Renal pelvis (tissue), 1 donor: ENCODE measurements at regions not wholly inside any gene's neighbourhood (a gene's known extent, or its start where the extent isn't known, plus 50 kb on each side); places are given as distances from the start of the nearest gene placed in this dataset.

Source experiments
- DNase-seq: peaks from one replicate; pipeline ENCODE4 v3.0.0-alpha.2; 2013

DNA sequence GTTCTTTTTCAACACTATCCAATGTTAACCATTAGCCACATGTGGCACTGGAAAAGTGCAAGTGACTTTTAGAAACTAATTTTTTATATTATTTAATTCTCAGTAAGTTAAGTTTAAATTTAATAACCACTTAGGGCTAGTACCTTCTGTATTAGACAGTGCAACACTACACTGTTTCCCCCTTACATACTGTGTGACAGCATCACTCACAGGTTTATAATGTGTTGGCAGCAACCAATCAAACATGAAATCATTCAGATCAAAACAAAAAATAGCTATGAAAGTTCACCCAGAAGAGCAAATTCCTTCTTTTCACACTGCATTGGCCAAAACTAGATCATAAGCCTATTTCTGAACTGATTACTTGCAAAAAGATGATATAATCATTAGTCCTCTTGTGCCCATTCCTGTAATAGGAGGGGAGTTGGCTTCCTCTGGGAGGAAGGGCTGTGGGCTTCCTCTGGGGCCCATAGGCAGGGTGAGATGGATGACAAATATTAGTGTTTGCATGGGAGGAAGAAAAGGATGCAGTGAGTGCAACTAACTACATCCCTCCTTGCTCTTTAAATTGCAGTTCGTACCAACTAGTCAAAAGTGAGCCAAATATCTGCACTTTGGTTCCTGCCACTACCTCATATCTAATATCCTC, 708.1 kb upstream of the RGMB start:
- DNase-seq = no peak

- DNase-seq = no peak
These were observed 706.6 kb upstream of the RGMB start for GRCh38 chr5:98066910-98067309.

DNA sequence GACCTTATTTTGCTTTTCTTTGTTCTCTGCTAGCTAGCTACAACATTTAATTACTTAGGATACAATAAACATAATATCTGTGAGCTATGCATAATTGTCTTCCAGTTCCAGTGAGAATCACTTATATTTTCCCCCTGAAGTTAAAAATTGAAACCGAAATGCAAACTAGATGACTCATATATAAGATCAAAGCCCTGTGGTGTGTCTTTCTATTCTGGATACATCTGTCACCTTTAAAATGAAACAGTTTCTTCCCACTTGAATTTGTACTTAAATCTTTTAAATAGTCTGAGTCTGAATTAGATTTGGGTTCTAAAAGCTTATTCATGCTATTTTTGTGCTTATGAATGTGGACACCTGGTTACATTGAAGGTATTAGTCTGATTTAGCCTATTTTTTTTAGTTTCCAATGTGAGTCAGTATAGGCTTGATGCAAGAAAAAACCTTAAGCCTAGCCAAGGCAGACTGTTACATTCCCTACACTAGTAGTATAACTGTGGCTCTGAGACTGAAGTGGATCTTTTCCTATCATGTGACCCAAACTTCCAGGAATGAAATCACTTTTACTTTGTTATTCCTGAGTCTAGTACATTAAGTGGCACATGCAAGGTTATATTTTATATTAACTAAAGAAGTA, 703.5 kb upstream of the RGMB start:
- no peak for DNase-seq

GRCh38 chr5:98072921-98073320, 700.5 kb upstream of the RGMB start:
- DNase-seq = no peak

GRCh38 chr5:98076501-98076900, 697.0 kb upstream of the RGMB start:
- no peak for DNase-seq

- DNase-seq = no peak
These were observed 687.9 kb upstream of the RGMB start for GRCh38 chr5:98085593-98085992.

DNA sequence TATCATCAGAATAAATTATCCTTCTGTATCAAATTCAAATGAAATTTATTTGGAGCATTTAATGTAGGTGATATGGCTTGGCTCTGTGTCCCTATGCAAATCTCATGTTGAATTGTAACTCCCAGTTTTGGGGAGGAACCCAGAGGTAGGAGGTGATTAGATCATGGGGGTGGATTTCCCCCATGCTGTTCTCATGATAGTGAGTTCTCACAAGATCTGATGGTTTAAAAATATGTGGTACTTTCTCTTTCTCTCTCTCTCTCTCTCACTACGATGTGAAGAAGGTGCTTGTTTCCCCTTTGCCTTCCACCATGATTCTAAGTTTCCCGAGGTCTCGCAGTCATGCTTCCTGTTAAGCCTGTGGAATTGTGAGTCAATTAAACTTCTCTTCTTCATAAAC, 678.4 kb upstream of the RGMB start:
- no peak for DNase-seq

GRCh38 chr5:98096155-98096554, 677.3 kb upstream of the RGMB start:
- no peak for DNase-seq

- DNase-seq = no peak
These were observed 673.9 kb upstream of the RGMB start for GRCh38 chr5:98099448-98100105.

- no peak for DNase-seq
These were observed 672.3 kb upstream of the RGMB start for GRCh38 chr5:98101131-98101530.

DNA sequence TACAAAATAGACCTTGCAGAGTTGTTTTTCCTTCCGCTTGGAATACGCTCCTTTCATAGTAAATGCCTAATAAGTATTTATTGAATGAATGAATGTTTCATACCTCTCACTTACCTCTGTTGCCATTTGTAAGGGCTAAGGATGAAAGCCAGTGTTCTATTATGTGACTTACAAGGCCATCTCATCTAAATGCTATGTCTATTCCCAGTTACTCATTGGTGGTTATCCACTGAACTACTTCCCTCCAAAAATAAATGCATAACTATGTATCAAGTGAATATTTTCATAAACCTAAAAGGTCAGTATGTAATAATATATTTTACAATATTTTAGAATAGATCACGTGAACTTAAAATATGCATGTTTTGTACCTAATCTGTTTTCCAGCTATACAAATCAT, 670.5 kb upstream of the RGMB start:
- no peak for DNase-seq

- DNase-seq = no peak
These were observed 669.7 kb upstream of the RGMB start for GRCh38 chr5:98103807-98104206.

DNA sequence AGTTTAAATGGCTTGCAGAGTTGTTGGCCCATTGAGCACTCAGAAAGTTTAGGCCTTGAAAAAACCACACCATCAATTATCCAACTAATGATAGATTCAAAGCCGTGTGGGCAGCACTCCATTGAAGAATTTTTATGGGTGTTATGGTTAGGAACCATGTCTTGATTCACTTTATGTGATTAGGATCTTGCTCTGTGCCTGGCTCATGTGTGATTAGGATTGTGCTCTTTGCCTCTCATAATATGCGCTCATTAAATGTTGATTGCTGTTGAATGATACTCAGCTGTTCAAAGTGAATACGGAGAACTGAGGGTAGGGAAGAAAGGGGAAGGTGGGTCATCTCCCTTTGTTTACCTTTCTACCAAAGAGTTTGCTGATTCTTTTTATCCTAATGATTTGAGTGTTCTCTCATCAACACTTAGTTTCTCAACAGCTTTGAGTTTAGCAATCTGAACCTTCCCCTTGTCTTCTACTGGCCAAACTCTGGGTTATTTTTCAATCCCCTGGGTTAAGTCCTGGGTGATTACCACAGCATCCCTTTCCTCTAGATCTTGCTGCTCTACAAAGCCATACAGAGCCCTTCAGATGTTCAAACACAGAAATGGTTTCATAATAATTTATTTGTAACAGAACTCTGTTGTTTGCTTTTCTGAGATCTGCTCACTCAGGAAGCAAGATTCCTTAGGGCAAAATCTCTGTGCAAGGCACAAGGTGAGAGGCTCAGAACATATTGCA, 668.8 kb upstream of the RGMB start:
- no peak for DNase-seq

GRCh38 chr5:98105681-98106080, 667.8 kb upstream of the RGMB start:
- no peak for DNase-seq

DNA sequence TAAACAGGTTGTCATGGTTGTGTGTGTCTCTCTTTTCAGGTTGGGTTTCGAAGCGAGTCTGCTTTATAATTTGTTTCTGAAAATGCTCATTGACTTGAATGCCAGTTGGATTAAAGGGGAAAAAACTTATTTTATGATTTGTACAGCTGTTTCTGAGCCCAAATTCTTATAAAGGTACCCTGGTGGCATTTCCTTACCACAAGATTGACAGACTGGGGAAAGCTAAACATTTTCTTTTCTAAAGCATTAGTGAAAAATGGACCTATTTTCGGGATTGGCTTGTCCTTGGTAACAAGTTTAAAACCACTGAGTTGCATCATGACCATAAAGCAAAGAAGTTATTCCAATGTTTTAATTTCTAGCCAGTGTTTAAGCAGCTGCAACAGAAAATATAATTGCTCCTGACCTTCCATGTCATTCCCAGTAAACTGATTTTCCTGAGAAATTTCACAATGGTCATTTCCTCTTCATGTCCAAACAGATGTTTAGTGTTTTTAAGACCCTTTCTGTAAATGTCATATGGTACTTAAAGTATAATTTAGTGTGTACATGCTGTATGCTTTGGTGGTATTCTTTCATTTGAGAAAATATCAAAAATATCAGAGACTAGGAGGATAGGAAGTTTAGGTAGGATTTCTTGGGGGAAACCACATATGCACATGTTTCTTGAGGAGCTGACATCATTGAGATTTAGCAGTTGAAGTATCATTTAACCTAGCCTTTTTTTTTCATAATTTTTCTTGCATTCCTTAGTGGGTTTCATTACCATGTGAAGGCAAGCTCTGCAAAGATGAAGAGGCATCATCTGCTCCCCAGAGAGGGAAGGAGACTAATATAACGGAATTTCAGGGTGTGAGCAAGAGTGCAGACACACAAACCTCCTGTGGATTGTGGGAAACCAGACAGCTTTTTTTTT, 667.1 kb upstream of the RGMB start:
- DNase-seq = no peak

DNA sequence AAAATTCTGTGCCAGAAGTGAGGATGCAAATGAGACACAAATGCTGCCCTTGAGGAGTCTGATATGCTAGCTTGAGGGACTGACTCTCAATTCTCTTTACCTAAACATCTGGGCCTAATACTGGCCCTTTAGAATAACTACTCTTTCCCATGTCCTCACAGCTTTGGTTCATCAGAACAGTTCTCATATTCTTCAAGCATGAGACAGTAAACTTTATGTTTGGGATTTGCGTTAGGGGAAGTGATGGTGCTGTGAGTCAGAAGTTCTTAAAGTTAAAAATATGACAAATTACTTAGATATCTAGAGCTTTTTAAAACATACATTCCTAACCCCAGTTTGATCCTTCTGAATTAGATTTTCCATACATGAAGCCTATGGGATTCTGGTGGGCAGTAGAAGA, 665.0 kb upstream of the RGMB start:
- no peak for DNase-seq

DNA sequence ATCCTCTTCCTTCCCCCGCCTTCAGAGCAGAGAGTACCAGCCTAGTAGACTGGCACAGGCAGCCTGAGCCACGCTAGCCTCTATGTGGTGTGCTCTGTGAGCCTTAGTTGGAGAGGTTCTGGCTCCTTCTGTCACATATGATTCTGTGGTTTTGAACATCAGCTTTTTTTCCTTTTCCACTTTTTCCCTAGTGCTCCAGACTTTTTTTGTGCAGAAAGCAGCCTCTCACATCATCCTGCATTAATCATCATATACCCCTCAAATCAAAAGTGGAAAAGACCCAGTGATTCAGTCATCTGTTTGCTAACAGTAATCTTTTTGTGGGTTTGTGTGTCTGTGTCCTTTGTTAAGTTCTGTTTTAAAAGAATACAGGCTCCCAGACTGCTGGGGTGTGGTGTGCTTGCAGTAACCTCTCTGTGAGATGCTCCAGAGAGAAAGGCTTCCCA, 663.9 kb upstream of the RGMB start:
- DNase-seq = no peak

DNA sequence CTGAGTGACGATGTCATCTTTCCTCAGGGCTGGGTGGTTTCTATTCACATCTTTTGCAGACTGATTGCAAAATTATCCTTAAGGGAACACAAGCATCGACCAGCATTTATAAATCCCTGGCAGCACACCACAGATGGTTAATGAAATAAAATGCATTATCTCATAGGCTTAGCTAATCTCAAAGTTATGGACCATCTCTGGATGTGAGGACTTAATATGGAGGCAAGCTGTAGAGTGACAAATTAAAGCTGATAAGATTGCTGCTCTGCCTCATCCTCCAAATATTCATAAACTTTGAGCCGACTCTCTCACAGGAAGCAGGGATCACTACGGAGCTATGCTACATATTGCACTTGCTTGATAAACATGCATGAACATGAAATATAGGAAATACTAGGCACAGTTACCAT, 663.2 kb upstream of the RGMB start:
- no peak for DNase-seq

GRCh38 chr5:98110791-98111190, 662.7 kb upstream of the RGMB start:
- no peak for DNase-seq

- DNase-seq = no peak
These were observed 661.8 kb upstream of the RGMB start for GRCh38 chr5:98111686-98112085.

DNA sequence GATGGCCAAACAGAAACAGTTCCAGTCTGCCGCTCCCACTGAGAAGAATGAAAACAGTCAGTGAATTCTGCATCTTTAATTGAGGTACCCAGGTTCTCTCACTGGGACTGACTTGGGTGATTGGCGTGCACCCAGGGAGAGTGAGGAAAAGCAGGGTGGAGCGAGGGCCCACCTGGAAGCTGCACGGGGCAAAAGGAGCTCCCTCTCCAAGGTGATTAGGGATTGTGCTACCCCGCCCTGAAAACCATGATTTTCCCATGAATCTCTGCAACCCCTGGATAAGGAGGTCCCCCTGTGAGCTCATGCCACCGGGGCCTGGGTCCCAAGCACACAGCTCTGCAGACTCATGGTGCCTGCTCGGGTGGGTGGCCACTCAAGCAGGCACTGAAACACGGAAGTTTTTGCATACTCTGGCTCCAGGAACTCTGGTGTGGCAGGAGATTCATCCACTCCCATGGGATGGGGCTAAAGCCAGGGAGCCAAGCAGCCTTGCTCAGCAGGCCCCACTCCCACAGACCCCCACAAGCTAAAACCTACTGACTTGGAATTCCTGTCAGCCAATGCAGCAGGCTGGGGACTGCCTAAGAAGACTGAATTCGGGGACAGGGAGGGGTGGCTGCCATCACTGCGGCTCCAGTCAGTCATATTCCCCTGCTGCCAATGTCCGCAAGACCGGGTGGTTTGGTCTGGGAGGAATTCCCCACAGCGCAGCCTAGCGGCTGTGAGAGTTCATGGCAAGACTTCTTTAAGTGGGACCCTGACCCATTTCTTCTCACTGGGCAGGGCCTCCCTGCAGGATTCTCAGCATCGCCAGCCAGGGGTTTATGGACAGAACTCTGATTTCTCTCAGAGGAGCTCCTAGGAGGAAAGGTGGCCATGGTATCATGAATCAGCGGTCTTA, 652.2 kb upstream of the RGMB start:
- no peak for DNase-seq
